GM21576 (cell line): ENCODE measurements at regions not wholly inside any gene's neighbourhood (a gene's known extent, or its start where the extent isn't known, plus 50 kb on each side); places are given as distances from the start of the nearest gene placed in this dataset.
"Not testable (repeated sequence)": the region's sequence is repeated elsewhere in the genome, so short reads cannot be mapped to it uniquely, and the experiment has no call there.

Experiments
- ATAC-seq: cut with Tn5 transposase; IDR thresholded peaks from one replicate; pipeline ENCODE4 v1.9.1; 2021; ENCODE audit warnings: mild to moderate bottlenecking, moderate library complexity; ENCODE audit not compliant: unreplicated experiment

- no peak for ATAC-seq
Observed at GRCh38 chr12:88733008-88733407, 152.7 kb upstream of the KITLG start.

- ATAC-seq, result no peak
Observed at GRCh38 chr12:88729196-88729595, 148.9 kb upstream of the KITLG start.

GRCh38 chr12:88726806-88727720 lies 146.8 kb upstream of the KITLG start:
- no peak for ATAC-seq

- no peak for ATAC-seq
Observed at GRCh38 chr12:88725592-88726143, 145.4 kb upstream of the KITLG start.

- ATAC-seq, result no peak
Observed at GRCh38 chr12:88723219-88723618, 142.9 kb upstream of the KITLG start.

GRCh38 chr12:88720785-88721650 lies 140.7 kb upstream of the KITLG start:
- no peak for ATAC-seq

GRCh38 chr12:88720231-88720630 lies 140.0 kb upstream of the KITLG start:
- no peak for ATAC-seq

- no peak for ATAC-seq
Observed at GRCh38 chr12:88717188-88717587, 136.9 kb upstream of the KITLG start.

GRCh38 chr12:88716240-88716639 lies 136.0 kb upstream of the KITLG start:
- ATAC-seq, result no peak

- ATAC-seq, result no peak
Observed at GRCh38 chr12:88715673-88716072, 135.4 kb upstream of the KITLG start.

- not testable (repeated sequence) for ATAC-seq
Observed at GRCh38 chr12:88714263-88714882, 134.1 kb upstream of the KITLG start.

- ATAC-seq, result no peak
Observed at GRCh38 chr12:88707800-88708199, 127.5 kb upstream of the KITLG start.

GRCh38 chr12:88706286-88706685 lies 126.0 kb upstream of the KITLG start:
- ATAC-seq, result no peak

- no peak for ATAC-seq
Observed at GRCh38 chr12:88703790-88704189, 123.5 kb upstream of the KITLG start.

GRCh38 chr12:88698471-88698870 lies 118.2 kb upstream of the KITLG start:
- no peak for ATAC-seq

GRCh38 chr12:88693837-88694445 lies 113.7 kb upstream of the KITLG start:
- no peak for ATAC-seq

GRCh38 chr12:88691811-88692210 lies 111.5 kb upstream of the KITLG start:
- ATAC-seq, result no peak

GRCh38 chr12:88684610-88685009 lies 104.3 kb upstream of the KITLG start:
- no peak for ATAC-seq

GRCh38 chr12:88684170-88684569 lies 103.9 kb upstream of the KITLG start:
- no peak for ATAC-seq

GRCh38 chr12:88683628-88684027 lies 103.4 kb upstream of the KITLG start:
- no peak for ATAC-seq

- ATAC-seq, result no peak
Observed at GRCh38 chr12:88681271-88681670, 101.0 kb upstream of the KITLG start.
